ENCODE measurements at regions not wholly inside any gene's neighbourhood (a gene's known extent, or its start where the extent isn't known, plus 50 kb on each side); places are given as distances from the start of the nearest gene placed in this dataset.
"Not testable (repeated sequence)": the region's sequence is repeated elsewhere in the genome, so short reads cannot be mapped to it uniquely, and the experiment has no call there.

DNA sequence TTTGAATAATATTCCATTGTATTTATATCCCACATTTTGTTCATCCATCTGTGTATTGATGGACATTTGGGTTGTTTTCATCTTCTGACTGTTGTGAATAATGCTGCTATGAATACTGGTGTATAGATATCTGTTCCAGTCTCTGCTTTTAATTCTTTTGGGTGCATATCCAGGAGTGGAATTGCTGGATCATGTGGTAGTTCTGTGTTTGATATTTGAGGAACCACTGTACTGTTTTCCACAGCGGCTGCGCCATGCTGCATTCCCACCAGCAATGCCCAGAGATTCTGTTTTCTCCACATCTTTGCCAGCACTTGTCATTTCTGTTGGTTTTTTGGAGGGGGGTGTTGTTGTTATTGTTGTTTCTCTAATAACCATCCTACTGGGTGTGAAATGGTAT is 131.6 kb upstream of the KIF26B start:
- no peak for DNase-seq

DNA sequence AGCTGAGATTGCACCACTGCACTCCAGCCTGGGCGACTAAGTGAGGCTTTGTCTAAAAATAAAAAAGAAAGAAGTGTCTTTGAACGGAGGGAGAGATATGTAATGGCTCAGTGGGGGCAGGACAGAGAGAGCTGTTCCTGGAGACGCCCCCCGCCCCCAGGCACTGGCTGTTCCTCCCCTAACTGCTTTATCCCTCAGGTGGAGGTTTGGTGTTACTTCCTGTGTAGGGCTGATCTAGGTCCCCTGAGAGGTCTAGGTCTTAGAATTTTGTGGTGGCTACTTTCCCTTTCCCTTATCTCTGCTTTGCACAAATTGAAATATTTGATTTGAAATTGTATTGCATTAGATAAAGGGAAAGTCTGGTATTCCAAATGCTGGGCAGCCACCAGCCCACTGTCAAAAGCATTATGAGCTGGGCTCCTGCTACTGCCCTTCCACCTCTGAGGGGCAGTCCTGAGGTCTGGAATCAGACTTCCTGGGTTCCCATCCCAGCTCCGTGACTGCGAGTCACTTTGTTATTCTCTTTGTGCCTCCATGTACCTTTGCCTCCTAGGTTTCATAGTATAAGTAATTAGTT is 134.8 kb upstream of the KIF26B start:
- DNase-seq: no peak

DNA sequence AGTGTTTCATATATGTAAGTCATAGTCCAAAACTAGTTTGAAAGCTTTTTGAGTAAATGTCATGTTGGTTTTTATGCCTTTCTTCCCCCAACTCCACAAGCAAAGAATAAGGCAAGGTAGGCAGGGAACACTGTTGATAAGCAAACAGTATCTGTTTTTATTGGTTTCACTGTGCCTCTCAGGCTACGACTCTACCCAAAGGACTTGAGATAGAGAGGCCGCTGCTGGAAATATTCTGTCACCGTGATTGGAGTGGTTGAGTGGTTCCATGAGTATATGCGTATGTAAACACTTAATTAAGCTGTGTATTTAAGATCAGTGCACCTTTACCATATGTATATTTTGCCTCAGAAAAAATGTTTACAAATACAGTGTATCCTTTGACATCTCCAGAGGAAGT is 138.1 kb upstream of the KIF26B start:
- no peak for DNase-seq

GRCh38 chr1:245015031-245015430 is 139.8 kb upstream of the KIF26B start:
- no peak for DNase-seq

DNA sequence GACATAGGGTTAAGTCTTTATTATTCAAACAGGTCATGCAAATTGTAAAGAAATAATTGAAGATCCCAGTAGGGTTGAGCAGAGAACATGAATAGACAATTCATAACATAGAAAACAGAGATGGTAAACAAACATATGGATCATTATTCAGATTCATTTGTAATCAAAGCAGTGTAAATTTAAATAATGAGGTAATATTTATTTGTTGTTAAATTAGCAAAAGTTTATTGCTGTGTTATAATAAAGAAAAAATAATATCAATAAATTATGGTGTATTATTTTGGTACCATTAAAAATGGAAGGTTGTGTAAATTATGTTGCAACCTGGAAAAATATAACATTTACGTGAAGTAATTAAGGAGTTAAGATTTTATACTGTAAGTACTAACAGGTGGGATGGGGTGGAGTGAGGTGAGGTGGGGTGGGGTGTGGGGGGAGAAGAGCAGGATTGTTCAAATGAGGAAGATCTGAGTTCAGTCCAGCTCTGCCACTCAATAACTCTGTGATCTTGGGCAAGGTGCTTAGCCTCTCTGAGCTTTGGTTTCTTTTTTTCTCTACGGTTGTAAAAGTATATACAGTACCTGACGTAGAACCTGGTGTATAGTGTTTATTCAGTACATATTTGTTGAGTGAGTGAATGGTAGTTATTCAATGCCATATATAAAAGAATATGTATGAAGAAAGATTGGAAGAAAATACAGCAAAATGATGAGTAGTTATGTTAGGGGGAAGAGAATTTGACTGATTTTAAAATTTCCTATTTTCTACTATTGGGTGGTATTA is 140.3 kb upstream of the KIF26B start:
- no peak for DNase-seq

- no peak for DNase-seq
Measured at GRCh38 chr1:245010018-245010614, 144.7 kb upstream of the KIF26B start.

DNA sequence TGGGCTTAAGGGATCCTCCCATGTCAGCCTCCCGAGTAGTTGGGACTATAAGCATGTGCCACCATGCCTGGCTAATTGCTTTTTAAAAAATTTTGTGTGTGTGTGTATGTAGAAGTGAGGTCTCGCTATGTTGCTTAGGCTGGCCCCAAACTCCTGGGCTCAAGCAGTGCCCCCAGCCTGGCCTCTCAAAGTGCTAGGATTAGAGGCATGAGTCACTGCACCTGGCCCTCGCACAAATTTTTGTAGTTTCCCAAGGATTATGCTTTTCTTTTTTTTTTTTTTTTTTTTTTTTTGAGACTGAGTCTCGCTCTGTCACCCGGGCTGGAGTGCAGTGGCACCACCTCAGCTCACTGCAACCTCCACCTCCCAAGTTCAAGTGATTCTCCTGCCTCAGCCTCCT is 144.4 kb upstream of the HNRNPU start:
- DNase-seq: no peak

- no peak for DNase-seq
Measured at GRCh38 chr1:245007852-245008251, 143.5 kb upstream of the HNRNPU start.

GRCh38 chr1:245003246-245003645 is 138.9 kb upstream of the HNRNPU start:
- DNase-seq: no peak

DNA sequence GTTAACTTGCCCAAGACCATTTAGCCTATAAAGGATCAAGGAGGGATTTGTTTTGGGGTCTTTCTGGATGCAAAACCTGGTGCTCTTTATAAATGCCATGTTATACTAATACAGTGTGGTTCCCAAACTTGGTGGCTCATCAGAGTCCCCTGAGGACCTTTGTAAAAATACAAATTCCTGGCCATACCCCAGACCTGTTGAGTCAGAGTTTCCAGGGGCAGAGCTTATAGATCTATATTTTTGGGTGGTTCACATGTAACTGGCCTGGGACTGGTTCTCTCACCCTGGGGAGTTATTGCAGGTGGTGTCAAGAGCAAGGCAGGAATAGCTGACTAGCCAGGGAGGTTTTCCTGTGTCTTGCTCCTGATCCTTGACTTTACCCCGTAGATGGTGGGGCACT is 136.9 kb upstream of the HNRNPU start:
- no peak for DNase-seq

- no peak for DNase-seq
Measured at GRCh38 chr1:245000872-245001188, 136.5 kb upstream of the HNRNPU start.

DNA sequence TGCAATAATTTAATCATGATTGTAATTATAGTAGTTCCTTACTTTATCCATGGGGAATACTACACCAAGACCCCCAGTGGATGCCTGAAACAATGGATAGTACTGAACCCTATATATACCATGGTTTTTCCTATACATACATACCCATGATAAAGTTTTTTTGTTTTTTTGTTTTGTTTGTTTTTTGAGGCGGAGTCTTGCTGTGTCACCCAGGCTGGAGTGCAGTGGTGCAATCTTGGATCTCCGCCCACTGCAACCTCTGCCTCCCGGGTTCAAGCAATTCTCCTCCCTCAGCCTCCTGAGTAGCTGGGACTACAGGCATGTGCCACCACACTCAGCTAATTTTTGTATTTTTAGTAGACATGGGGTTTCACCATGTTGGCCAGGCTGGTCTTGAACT is 135.3 kb upstream of the HNRNPU start:
- not testable (repeated sequence) for DNase-seq

DNA sequence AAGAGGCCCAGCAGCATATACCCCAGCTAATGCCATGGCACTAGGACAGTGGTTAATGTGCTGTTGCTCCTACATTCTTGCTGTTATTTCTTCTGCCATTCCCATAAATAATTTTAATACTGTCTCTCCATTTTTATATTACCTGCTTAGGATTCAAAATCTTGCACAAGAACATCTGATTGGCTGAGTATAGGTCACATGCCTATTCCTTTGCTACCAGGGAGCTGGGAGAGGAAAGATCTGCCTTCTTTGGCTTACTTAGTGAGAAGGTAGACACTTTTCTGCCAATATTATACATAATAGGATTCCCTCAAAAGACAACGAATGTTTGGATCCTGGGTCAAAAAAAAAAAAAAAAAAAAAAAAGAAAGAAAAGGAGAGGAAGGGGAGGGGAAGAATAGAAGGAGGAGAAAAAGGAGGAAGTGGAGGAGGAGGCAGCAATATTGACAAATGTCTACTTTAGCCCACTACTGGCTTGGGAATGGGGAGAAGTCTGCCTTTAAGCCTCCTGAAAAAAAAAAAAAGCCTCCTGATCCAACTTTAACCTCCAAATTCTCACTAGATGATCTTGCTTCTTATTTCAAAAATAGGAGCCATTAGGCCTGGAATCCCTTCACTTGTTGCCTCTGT is 134.5 kb upstream of the HNRNPU start:
- DNase-seq: no peak

DNA sequence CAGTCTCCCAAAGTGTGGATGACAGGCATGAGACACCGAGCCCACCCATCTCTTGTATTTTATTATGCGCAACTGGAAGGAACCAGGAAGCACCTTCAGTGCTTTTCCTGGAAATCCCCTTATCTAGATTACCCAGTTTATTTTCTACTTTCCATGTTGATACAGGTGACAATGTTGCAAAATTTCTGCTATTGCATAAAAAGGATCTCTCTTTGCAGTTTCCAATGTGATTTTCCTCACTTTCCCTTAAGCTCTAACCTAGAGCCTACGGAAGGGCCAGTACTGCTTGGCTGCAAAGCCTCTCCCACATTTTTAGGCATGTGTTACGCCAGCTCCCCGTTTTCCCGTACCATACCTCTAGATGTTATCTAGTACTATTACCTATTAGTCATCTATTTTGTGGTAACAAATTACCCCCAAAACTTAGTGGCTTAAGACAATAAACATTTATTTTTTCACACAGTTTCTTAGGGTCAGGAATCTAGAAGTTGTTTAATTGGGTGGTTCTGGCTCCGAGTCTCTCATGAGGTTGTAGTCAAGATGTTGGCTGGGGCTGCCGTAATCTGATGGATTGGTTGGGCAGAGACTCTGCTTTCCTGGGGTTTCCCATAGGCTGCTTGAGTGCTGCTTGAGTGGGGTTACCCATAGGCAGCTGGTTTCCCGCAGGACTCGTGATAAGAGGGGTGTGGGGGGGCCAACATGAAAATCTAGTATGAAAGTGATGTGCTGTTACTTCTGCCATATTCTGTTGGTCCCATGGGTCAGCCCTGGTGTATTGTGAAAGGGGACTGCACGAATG is 131.5 kb upstream of the HNRNPU start:
- no peak for DNase-seq

- DNase-seq: no peak
Measured at GRCh38 chr1:244992833-244993232, 128.5 kb upstream of the HNRNPU start.

GRCh38 chr1:244989813-244990212 is 125.5 kb upstream of the HNRNPU start:
- no peak for DNase-seq

DNA sequence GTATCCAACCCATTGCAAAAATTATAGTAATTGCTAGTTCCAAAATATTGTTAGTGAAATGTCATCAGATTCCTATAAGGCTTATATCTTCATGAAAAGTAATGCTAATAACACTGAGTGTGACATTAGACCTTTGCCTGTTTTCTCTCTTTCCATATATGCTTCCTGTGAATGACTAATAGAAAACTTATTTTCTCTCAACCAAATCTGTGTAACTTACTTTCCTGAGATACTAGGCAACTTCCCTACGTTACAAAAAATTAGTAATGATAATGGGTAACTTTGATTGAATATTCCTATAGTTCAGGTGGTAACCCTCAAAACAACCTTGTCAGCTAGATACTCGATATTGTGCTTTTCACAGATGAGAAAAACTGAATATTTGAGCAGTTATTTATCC is 124.2 kb upstream of the HNRNPU start:
- no peak for DNase-seq

DNA sequence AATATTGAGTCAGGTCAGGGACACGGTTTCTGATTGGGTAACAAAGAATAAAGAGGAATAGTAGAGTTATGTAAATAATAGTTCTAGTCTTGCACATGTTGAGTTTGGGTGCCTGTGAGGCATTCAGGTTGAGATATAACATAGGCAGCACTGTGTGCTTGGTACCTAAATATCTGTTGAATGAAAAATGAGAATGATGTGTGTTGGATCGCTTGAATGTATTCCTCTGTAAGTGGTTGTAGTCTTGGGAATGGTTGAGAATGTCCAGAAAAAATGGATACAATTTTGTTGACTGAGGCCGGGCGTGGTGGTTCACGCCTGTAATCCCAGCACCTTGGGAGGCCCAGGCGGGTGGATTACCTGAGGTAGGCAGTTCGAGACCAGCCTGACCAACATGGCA is 116.3 kb upstream of the HNRNPU start:
- DNase-seq: no peak

DNA sequence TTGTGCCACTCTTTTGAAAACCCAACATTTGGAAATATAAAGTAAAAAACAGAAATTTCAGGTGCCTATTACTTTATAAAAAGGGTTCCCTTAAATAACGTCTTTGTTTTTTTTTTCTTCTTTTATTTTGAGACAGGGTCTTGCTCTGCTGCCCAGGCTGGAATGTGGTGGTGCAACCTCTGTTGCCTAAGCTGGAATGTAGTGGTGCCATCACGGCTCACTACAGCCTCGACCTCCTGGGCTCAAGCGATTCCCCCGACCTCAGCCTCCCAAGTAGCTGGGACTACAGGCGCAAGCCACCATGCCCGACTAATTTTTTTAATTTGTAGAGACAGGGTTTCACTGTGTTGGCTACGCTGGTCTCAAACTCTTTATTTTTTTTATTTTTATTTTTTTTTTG is 110.2 kb upstream of the HNRNPU start:
- no peak for DNase-seq

DNA sequence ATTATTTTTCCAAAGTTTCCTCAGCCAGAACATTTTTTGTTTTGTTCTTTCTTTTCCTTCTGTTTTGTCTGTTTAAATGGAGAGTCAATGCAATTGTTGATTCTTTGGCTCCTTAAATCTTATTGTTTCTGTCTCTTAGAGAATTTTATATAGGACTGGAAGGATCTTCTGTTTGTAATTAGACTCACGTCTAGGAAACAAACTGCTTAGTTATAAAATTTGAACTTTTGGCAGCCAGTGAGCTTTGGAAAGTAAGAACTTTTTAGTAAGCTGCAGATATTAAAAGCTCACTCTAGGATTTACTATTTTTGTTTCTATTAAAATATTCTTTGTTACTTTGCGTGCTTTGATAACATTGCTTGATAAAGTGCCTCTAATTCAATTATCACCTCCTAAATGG is 109.8 kb upstream of the HNRNPU start:
- DNase-seq: no peak

DNA sequence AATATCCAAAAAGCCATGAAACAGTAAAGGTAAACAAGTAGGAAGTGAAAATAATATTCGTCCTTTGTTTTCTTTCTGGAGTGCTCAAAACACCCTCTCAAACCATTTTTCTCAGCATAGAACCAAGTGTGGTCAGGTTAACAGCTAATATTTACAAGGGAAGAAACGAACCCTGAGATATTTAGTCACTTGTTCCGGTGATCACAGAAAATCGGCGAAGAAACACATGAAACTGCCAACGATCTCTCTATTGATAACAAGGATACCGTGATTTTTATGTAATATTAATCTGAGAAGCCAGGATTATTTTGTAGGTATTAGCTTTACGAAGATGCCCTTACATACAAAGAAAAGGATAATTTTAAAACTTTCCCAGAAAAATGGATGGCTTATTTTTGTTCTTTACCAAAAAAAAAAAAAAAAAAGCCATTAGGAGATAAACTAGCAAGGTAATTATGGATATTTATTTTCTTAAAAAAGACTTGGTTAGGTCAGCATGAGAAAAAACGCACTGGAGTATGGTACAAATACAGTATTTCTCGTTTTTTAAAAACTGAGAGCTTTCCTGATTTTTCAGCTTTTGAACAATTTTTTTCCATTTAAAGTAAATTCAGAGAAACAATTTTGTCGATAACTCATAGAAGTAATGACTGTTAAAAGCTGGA is 107.3 kb upstream of the HNRNPU start:
- DNase-seq: no peak

DNA sequence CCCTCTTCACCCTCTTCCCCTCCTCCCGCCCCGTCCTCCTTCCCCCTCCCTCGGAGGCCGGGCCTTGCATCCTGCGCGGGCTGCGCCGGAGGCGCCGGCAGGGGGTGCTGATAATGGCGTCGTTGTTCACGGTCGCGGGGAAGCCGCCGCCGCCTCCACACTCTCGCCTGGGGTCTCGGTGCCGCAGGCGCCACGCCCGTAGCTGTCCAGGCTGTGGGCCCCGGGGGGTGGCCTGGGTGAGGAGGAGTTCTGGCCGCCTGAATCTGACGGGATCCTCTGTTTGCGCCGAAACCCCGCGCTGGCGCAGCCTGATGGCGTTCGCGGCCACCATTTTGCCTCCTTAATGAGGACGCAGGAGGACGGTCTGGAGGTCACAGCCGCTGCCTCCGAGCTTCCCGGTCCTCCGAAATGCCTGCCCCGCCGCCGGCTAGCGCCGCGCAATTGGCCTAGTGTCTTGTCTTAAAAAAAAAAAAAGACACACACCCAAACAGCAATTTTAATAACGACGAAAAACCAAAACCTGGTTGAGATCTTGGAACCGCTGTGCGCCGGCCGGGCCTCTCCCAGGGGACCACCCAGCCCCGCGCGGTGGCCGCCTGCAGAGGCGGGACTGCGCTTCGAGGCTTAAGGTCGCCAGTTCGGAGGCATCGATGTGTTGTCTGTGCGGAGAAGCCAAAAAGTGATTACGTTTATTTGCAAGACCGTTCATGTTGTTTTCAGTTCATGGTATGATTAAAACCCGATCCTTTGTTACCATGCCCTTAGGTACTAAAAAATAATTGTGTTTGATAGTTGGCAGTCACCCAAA is 106.6 kb upstream of the HNRNPU start:
- peak; percentile 89 for DNase-seq

All from stimulated activated CD8-positive, alpha-beta memory T cell treated with anti-CD3 and anti-CD28 coated beads, Interleukin-4, amount 100 ng/mL, for 48 hours (primary cell).